ENCODE measurements at regions not wholly inside any gene's neighbourhood (a gene's known extent, or its start where the extent isn't known, plus 50 kb on each side); places are given as distances from the start of the nearest gene placed in this dataset.

DNA sequence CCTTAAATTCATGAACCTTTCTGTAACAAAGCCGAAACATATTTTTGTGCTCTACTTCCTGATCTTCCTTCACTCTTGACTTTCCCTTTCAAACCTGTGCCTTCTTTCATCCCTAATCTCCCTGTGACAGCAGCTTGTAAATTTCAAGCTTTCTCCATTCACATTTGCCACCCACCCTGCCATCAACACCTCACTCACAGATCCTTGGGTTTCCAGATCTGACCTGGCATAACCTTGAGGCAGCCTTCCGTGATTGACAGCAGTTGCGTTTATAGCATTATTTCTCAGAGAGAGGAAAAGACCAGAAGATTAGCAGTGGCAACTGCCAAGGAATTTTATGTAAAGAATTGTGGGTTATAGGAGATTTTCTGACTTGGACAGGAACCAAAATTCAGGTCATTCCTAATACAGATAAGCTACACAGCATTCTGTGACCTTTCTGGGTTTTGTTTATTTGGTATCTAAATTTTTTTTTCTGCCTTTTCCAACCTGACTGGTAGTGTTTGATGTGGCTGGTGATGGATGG is 260.0 kb downstream of the NR2F1-AS1 start:
- no peak for DNase-seq (ENCODE audit: low read depth, low spot score)

DNA sequence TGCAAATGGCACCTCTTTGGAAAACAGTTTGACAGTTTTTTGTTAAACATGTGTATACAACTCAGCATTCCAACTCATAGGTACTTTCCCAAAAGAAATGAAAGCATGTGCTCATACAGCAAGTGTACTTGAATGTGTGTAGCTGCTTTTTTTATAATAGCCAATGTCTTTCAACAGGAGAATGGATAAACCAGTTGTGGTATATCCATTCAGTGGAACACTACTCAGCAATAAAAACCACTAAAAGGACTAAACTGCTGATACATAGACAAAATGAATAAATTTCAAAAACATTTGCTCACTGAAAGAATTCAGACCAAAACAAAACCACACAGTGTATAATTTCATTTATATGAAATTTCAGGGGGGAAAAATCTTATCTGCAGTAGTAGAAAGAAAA is 267.3 kb downstream of the NR2F1-AS1 start:
- DNase-seq (ENCODE audit: low read depth, low spot score): no peak

DNA sequence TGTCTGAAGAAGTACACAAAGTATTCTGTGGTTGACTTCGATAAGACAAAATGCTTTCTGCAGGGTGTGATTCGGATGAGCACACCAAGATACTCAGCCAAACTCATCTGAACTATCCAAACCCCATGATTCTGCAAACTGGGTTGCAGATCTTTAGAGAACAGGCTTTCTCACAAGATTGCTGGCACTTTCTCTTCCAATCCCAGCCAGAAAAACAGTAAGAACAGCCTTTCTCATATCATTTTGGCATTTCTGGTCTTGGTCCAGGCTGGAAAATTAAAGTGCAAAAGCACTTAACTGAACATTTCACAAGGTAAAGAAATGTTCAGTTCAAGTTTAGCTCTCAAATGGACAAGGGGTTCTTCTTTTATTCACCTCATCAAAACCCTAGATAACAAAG is 269.1 kb downstream of the NR2F1-AS1 start:
- DNase-seq (ENCODE audit: low read depth, low spot score): no peak

DNA sequence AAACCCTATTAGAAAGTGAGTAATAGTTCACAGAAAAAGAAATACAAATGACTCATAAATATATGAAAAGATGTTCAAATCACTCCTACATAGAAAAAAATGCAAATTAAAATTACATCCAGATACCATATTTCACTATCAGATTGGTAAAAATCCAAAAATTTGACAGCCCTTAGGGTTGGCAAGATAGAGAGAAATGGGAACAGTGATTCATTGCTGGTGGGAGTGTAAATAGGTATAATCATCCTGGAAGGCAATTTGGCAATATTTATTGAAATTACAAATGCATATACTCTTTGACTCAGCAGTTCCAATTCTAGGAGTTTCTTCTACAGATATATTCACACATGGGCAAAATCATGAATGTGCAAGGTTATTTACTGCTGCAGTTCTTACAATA is 273.5 kb downstream of the NR2F1-AS1 start:
- DNase-seq (ENCODE audit: low read depth, low spot score): no peak

DNA sequence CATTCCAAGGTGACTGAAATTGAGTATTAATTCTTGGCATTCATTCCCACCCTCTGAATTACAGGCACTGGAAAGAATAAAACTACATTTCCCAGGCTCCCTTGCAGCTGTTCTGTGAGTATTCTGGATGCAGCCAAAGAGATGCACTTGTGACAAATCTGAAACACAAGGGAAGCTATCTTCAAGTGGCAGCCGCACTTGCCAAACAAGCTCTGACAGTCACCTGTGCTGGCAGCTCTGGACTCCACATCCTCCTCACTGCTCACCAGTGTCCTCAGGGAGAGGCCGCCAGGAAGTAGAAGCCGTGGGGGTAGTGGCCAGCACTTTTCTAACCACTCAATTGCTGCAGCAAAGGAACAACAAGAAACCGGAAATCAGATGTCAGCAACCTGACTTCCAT is 275.0 kb downstream of the NR2F1-AS1 start:
- peak; percentile 25 for DNase-seq (ENCODE audit: low read depth, low spot score)

DNA sequence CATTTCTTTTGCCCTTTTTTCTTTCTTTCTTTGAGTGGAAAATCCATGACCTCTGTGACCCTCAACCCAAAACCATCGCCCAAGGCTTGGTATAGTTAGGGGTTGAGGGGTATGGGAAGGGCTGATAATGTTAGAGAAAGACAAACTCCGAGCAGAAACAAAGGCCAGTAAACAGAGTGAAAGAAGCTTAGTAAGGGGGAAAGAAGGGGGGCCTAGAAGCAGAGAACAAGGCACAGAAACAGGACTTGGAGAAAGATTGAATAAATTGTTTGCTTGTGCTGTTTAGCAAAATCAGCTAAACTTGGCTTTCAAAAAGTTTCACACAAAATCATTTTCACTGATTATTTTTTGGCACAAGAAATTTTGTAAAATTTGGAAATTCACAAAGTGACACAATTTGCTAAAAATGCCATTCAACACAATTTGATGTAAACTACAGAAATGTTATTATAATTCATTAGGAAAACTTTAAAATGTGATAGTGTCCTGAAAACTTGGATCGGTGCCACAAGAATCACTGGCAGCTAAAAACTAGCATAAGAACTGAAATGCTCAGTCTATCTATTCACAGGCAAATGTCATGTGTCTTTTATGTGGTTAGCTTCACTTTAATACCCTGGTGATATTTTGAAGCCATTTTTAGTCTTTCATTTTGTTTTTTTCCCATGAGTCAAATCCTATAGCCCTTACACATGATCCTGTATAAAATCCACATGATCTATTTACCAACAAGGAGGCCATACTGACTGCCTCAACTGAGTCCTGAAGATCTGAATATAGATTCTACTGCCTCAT is 276.4 kb downstream of the NR2F1-AS1 start:
- no peak for DNase-seq (ENCODE audit: low read depth, low spot score)

DNA sequence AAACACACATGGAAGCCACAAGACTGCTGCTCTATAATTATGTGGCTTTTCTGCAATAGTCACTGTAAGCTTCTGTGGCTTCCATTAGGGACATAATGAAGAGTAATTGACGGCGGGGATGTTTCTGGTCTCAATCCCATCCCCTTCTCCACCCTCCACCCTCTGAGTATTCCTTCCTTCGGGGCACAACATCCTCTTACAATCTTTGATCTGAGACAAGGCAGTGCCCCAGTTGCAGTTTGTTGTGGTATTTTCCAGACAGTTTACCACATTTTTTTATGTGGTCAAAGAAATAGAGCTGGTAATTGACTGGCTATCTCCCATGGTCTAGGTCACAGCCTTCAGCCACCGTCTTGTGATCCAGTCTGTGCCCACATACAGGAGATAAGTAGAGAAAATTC is 277.7 kb downstream of the NR2F1-AS1 start:
- peak; percentile 55 for DNase-seq (ENCODE audit: low read depth, low spot score)

DNA sequence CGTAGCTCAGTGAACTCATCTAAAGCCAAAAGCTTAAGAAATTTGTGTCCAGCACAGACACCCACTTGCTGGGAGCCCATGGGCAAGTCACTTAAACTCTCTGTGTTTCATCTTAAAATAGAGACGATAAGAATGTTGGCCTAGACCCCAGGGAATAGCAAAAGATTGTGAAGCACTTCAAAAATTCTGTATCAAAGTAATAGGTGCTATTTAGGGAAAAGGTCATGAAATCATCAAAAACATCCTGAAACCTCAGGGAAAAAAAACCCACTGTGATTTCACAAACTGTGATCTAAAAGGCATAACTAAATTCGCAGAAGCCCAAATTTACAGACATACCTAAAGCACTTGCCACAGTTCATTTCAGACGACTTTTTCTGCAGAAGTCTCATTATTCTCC is 278.3 kb downstream of the NR2F1-AS1 start:
- no peak for DNase-seq (ENCODE audit: low read depth, low spot score)

DNA sequence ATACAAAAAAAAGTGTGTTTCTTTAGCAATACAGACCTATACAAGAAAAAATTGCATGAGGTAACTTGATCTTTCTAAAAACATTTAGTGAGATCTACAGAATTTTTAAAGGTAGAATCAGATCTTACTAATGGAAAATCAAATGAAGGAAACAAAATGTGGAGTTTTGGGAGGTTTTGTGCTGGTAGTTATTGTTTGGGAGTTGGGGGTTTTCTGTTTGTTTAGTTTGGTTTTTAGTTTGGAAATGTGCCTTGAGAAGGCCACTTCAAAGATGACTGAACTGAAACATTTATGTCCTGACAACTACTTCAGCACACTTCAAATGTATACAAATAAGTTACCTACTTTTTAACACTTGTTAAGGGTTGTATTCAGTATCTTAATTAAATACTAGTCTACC is 280.1 kb downstream of the NR2F1-AS1 start:
- no peak for DNase-seq (ENCODE audit: low read depth, low spot score)

DNA sequence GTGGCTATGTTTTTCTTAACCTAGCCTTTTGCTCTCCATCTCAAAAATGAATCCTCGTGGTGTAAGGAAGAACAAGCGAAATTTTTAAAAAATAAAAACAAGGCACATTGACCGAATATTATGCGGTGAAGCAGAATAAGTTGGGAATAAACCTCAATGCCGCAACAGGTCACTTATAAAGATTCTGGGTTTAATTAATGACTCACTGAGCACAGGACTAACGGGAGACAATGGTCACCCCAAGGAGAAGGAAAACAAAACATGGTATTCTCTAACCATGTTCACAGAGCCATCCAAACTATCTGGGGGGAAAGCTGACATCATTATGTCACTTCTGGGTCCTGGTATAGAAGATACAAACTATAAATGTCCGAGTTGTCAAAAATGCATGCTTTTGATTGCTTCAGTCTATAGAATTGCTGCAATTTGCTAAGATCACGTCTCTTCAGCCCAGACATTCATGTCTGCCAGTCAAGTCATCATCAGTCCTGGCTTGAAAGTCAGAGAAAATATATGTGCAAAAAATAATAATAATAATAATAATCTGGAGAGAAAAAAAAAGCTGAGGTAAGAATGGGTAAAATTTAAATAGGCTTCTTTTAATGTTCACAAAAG is 280.6 kb downstream of the NR2F1-AS1 start:
- no peak for DNase-seq (ENCODE audit: low read depth, low spot score)

DNA sequence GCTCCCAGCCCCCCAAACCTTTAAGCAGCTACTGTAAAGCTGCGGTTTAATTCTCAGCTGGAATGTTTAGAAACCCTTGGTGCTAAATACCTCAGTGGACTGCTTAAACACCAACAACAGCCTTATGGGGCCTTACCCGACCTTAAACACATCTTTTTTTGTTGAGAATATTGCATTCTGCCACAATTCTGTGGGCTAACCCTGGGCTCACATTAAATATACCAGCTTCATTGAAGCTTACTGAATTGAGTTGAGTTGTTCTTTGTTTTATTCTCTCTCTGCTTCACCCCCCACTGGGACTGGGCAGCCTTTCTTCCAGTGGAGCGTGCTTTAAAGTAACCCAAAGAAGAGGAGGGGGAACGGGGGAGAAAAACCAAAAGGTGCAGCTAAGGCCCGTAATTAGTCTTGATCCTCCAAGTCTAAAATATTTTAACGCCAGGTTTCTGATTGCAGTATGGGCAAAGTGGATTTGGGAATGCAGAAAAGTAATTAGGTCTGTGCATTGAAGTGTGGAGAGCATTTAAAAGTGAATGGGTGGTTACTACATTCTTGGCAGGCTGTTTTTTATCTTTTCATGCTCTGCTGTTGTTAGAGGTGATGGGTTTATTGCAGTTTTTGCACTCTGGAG is 281.2 kb downstream of the NR2F1-AS1 start:
- DNase-seq (ENCODE audit: low read depth, low spot score): peak; percentile 62

DNA sequence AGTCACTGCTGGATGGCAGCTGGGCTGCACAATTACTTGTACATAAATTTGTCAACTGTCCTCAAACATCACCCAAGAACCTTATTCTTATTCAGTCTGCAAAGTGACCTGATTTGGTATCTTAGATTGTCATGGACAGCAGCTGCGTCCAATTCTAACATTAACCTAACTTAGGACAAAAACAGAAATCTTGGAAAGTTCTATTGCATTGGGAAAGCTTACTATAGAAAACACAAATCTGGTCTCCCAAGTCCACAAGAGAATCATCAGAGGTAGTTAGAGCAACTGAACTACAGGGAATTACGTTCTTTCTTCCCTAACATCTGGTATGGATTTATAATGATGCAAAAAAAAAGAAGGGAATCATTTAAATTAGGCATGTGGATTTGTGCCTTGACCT is 283.9 kb downstream of the NR2F1-AS1 start:
- no peak for DNase-seq (ENCODE audit: low read depth, low spot score)

DNA sequence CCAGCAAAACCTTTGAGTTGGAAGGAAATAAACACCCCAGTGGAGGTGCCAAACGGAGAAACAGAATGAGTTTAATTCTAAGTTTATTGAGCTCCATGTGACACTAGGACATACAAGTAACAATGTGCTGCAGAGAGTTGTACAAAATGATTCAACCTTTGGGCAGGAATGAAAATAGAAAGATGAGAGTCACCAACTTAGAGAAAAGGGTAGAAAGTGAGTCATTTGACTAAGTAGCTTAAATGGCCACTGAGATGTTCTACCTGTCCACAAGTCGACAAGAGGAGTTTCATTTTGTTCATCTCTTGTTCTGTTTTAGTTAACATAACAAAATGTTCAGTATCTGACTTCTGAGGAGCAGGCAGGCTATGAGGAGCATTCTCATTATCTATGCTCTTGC is 284.7 kb downstream of the NR2F1-AS1 start:
- DNase-seq (ENCODE audit: low read depth, low spot score): no peak

DNA sequence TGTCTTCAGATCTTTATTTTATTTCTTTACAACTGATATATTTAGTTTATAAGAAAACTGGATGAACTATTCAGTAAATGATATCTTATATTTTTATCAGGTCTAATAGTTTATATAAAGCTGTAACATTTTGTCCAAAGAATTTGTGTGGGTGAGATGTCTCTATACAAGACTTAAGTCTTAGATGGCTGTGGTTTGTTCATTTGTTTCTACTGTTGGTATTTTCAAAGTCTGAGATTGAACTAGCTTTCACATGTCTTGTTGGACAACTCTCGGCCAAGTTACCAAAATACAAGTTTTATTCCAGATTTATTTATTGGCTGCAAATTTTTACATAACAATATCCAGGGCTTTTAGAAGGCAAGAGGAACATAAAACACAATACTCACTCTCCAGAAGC is 286.0 kb downstream of the NR2F1-AS1 start:
- no peak for DNase-seq (ENCODE audit: low read depth, low spot score)

DNA sequence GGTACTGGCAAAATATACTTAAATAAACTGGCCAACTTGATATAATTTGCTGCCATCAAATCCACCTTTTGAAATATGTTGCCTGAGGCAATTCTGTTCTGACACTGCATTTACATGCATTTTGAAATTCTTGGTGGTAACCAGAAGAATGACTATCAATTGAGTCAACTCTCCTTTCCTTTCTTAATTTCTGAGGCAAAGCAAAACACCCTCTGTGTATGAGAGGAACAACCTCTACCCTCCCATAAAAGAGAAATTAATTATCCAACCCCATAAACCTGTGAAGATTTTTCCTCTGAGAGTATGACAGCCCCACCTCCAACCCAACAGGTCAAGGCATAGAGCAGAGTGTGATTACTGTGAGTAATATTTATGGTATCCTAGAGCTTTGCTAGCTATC is 286.8 kb downstream of the NR2F1-AS1 start:
- DNase-seq (ENCODE audit: low read depth, low spot score): no peak

DNA sequence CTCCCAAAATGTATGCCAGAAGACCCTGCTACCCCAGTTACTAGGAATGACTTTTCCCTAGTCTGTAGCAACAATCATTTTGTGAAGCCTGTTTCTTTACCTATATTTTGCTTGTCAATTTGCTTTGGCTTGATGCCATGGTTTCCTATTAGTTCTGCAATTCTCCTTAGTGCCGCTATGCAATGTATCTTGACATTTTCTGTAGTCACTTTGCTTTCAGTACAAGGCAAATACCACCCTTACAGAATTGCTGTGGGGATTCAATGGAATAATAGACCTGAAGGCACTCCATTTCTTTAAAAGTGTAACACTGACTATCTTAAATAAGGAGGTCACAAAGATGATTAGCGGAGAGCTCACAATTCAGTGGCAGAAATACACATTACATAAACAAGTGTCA is 291.1 kb downstream of the NR2F1-AS1 start:
- no peak for DNase-seq (ENCODE audit: low read depth, low spot score)

DNA sequence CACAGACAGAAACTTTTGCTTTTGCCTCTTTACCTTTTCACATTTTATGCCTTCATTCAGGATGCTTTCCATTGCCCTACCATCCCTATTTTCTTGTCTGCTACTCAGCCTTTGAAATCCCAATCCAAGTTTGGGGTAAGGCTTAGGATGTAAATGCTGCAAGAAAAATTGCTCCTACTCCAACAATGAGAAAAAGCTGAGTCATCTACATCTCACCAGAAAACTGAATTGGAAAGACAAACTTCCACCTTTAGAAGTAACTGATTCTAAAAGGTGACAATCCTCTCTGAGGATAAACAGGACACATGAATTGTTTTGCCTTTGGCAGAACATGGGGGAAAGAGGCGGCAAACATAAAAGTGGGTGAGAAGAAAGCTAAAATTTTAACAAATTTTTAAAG is 295.6 kb downstream of the NR2F1-AS1 start:
- DNase-seq (ENCODE audit: low read depth, low spot score): no peak

DNA sequence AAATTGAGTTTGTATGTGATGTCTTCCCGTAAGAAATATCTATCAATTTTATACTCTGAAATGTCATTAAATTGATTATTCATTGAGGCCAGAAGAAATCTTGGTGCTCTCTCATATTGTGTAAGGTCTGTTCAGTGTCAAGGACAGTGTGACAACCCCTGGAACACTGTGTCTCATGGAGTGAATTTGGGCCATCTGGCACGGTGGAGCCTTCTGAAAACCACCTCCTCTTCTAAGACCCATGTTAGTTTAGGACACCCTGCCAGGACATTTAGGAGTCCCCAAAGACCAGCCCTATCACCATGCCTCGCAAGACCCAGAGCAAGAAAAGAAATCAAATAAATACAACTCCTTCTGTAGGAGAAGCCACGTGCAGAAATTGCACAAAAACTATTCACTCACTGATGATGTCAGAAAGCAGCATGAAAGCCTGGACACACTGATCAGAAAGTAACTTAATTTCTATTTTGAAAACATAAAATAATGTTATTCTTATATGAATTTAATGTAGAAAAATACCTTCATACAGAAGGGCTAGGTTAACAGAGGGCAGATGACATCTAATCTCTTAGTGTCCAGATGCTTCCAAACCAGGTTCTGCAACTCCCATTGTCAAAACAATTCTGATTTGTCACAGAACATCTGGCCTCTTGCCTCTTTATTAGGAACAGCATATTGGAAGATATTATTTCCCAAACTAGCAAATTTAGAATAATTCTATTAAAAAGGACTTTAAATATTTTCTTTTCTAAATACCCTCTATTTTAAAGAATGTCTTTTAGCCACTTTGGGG is 298.8 kb downstream of the NR2F1-AS1 start:
- no peak for DNase-seq (ENCODE audit: low read depth, low spot score)

DNA sequence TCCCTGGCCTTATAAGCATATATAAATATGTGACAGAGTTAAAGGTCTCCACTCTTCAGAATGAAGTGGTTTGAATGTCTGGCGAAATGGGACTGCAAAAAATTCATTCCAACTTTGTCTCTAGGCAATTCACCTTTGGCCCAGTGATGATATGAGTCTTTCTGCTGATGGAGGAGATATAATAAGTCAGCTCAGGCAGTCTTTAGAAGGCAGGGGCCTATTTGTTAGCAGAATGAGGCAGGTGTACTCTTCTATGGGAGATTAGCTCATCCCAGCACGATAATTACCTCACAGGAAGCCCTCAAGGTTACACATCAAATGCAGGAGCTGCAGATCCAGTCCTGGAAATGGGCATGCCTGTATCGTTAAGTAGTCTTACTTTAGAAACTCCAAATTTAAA is 300.5 kb downstream of the NR2F1-AS1 start:
- DNase-seq (ENCODE audit: low read depth, low spot score): no peak

DNA sequence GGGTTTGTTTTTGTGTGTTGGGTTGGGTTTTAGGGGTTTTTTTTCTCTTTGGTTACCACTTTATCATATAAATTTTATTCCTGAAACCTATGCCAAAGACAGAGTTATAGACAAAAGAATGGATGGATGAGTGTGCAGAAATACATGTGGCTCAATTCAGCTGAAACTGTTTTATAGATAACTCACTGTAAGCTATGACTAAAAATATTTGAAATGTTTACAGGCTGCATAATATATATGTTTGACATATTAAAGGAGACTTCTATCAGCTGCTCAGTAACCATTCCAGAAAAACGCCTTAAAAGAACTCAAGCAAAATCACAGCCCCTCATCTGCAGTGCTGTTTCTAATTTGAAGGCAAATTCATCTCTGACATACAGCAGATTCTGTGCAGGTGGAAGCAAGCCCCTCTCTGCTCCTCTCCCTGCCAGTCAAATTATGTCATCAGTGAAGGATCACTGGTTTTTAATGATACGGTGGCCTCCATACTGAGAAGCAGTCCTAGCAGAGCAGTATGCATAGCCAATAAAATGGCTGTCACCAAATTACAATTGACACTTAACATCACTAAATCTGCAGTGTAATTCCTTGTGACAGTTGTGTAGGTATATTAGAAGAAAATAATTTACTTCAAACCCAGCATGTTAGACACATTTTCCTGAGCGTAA is 301.6 kb downstream of the NR2F1-AS1 start:
- DNase-seq (ENCODE audit: low read depth, low spot score): no peak

DNA sequence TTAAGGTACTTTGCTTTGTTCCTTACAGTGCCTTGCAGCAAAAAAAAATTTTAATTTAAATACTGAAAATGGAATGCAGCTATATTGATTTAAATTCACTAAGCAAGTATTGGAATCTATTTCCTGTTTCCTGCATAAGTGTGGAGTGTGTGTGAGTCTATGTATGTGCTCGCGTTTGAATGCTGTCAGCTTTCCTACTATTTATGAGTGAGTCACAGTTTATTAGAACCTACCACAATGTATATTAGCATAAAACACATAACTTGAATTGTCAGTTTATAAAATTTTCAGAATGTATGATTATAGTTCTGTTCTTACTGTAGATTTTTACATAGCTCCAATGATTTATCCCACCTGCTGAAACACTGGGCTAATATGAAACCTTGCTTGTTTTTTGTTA is 302.1 kb downstream of the NR2F1-AS1 start:
- DNase-seq (ENCODE audit: low read depth, low spot score): no peak

All from ELF-1 (cell line).